Suppressor macrophage treated with lipopolysaccharide for 1 hour (primary cell): ENCODE measurements at regions not wholly inside any gene's neighbourhood (a gene's known extent, or its start where the extent isn't known, plus 50 kb on each side); places are given as distances from the start of the nearest gene placed in this dataset.
A peak's percentile ranks its signal among the peaks of the same experiment; 100 is the strongest.
"Not testable (repeated sequence)": the region's sequence is repeated elsewhere in the genome, so short reads cannot be mapped to it uniquely, and the experiment has no call there.

Experiments
- DNase-seq, 3 donors: peaks; one replicate each; pipeline ENCODE4 v3.0.0-alpha.2; 2020 to 2022

- not testable (repeated sequence) for DNase-seq
These were observed 53.3 kb upstream of the ARL4D start for GRCh38 chr17:43345515-43345914.

DNA sequence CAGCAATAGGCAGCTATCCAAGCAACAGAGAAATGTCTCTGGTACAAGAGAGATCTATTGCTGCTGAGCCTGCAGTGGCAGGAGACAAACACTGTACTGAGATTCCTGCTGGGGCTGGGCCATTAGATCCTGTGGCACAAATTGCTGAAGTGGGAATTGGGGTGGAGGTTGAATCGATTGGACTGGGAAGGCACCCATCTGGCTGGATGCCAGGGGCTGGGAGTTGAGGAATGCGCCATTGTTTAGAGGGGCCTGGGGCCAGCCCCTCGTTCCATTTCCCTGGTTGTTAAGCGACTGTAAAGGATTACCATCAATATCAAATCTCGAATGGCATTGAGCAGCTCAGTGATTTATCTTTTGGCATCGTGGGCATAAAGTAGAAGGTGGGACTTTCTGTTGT is 54.1 kb upstream of the ARL4D start:
- DNase-seq: no peak

- DNase-seq: no peak
These were observed 56.3 kb upstream of the ARL4D start for GRCh38 chr17:43342589-43342890.

GRCh38 chr17:43341715-43342588 is 56.8 kb upstream of the ARL4D start:
- DNase-seq: peak in 1 of 3 donors; percentile 28

DNA sequence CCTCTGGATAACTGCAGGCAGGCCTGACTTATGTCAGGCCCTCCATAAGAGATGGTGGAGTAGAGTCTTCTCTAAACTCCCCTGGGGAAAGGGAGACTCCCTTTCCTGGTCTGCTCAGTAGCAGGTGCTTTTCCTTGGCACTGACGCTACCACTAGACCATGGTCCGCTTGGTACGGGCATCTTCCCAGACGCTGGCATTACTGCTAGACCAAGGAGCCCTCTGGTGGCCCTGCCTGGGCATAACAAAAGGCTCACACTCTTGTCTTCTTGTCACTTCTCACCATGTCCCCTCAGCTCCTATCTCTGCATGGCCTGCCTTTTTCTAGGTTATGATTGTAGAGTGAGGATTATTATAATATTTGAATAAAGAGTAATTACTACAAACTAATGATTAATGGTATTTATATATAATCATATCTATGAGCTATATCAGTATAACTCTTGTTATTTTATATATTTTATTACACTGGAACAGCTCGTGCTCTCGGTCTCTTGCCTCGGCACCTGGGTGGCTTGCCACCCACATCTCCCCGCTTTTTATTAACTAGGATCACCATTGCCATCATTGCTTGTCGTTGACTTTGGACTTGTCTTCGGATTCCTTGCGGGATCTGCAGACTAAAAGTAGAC is 59.8 kb upstream of the ARL4D start:
- peak; percentile 57 to 73 (median 66) for DNase-seq

- no peak for DNase-seq
These were observed 60.9 kb upstream of the ARL4D start for GRCh38 chr17:43337684-43338428.

DNA sequence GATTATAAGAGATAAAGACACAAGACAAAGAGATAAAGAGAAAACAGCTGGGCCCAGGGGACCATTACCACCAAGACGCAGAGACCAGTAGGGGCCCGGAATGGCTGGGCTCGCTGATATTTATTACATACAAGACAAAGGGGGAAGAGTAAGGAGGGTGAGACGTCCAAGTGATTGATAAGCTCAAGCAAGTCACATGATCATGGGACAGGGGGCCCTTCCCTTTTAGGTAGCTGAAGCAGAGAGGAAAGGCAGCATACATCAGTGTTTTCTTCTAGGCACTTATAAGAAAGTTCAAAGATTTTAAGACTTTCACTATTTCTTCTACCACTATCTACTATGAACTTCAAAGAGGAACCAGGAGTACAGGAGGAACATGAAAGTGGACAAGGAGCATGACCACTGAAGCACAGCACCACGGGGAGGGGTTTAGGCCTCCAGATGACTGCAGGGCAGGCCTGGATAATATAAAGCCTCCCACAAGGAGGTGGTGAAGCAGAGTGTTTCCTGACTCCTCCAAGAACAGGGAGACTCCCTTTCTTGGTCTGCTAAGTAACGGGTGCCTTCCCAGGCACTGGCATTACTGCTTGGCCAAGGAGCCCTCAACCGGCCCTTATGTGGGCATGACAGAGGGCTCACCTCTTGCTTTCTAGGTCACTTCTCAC is 63.9 kb upstream of the ARL4D start:
- DNase-seq: peak in 1 of 3 donors; percentile 25

- DNase-seq: no peak
These were observed 65.3 kb upstream of the ARL4D start for GRCh38 chr17:43333433-43333943.

GRCh38 chr17:43332230-43332629 is 66.6 kb upstream of the ARL4D start:
- no peak for DNase-seq

DNA sequence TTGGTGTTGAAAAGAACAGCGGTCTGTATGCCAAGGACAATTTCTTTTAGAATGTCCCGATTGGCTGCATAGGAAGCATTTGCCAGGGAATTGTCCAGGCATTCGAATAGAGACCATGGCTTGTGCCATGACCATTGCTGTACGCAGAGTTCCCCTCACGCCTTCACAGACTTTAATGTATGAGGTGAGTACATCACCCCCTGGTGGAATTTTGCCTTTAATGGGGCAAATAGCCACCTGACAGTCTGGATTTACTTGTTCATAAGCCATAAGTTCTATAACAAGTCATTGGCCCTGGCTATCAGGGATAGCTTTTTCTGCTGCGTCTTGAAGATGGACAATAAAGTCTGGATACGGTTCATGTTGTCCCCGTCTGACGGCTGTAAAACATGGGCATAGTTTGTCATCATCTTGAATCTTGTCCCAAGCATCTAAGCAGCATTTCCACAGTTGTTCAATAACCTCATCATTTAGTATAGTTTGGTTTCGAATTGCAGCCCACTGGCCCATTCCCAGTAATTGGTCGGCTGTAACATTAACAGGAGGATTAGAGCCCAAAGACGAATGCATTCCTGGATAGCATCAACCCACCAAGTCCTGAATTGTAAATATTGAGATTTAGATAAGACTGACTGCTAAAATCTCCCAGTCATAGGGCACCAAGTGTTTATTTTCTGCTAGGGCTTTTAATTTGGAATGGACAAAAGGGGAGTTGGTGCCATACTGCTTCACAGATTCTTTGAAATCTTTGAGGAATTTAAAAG is 67.7 kb upstream of the ARL4D start:
- no peak for DNase-seq

- DNase-seq: no peak
These were observed 69.6 kb upstream of the ARL4D start for GRCh38 chr17:43329183-43329582.

DNA sequence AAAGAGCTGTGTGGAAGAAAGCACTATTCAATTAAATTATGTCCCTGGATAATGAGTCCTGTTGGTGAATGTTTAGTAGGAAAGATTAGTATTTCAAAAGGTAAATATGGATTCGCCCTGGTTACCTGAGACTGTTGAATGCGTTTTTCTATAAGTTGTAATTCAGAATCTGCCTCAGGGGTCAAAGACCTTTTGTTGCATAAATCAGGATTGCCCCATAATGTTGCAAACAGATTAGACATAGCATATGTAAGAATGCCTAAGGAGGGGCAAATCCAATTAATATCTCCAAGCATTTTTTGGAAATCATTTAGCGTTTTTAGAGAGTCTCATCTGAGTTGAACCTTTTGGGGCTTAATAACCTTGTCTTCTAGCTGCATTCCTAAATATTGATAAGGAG is 70.1 kb upstream of the ARL4D start:
- DNase-seq: no peak

- no peak for DNase-seq
These were observed 70.9 kb upstream of the ARL4D start for GRCh38 chr17:43327834-43328420.

DNA sequence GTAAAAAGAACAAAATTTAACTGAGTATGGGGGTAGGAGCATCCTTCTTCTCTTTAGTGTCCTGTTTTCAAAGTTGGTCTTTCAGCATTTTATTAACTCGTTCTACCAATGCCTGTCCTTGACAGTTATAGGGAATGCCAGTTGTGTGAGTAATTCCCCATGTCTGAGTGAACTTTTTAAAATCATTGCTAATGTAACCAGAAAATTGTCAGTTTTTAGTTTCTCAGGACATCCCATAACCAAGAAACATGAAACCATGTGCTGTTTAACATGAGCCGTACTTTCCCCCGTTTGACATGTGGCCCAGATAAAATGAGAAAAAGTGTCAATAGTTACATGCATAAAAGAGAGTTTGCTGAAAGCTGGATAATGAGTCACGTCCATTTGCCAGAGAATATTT is 71.4 kb upstream of the ARL4D start:
- no peak for DNase-seq

- DNase-seq: no peak
These were observed 72.1 kb upstream of the ARL4D start for GRCh38 chr17:43326490-43327275.

DNA sequence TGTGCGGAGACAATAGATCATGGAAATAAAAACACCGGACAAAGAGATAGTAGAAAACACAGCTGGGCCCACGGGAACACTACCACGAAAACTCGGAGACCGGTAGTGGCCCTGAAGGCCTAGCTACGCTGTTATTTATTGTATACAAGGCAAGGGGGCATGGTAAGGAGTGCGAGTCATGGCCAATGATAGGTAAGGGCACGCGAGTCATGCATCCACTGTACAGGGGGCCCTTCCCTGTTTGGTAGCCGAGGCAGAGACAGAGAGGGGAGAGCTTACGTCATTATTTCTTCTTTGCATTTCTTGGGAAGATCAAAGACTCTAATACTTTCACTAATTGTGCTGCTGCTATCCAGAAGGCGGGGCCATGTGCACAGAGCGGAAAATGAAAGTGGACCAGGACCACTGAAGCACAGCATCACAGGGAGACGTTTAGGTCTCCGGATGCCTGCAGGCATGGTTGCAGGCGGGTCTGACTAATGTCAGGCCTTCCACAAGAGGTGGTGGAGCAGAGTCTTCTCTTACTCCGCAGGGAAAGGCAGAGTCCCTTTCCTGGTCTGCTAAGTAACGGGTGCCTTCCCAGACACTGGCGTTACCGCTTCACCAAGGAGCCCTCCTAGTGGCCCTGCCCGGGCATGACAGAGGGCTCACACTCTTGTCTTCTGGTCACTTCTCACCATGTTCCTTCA is 74.4 kb upstream of the ARL4D start:
- DNase-seq: no peak

- no peak for DNase-seq
These were observed 79.3 kb upstream of the ARL4D start for GRCh38 chr17:43319293-43320124.

- peak in 2 of 3 donors; percentile 41 to 42 for DNase-seq
These were observed 82.2 kb upstream of the ARL4D start for GRCh38 chr17:43316522-43317142.
